PC-9 (cell line): ENCODE measurements at regions not wholly inside any gene's neighbourhood (a gene's known extent, or its start where the extent isn't known, plus 50 kb on each side); places are given as distances from the start of the nearest gene placed in this dataset.

Experiments used
- BruUV-seq: library from RNA; stranded (reverse); fragments of 400-500 nt; replicated peaks from 2 replicates; lab custom pipeline; 2021; lab: Mats Ljungman, UMichigan
- CTCF ChIA-PET: fragments of 300-600 bp; sonication (Branson Sonifier 250); formaldehyde crosslinking; loops from one replicate; lab custom pipeline; 2022; ENCODE audit warnings: antibody characterized with exemption; lab: Charles Lee
- POLR2A ChIA-PET: fragments of 300-600 bp; sonication (Branson Sonifier 250); formaldehyde crosslinking; loops from one replicate; lab custom pipeline; 2022; ENCODE audit warnings: antibody characterized with exemption; ENCODE audit not compliant: unreplicated experiment; lab: Charles Lee
- DNase-seq, 2 experiments: peaks; one replicate each; pipeline versions ENCODE4 v3.0.0 to v3.0.0-alpha.2; 2015 to 2022; ENCODE audit warnings: mixed read lengths in 1 of 2
- H2AFZ ChIP-seq: fragments of 200-600 bp; sonication (generic); 2 replicates; pipeline ENCODE4 v1.8.1; 2017; ENCODE audit warnings: antibody characterized with exemption
- H3F3A ChIP-seq: fragments of 200-600 bp; sonication (generic); 2 replicates; pipeline ENCODE4 v1.8.1; 2017; ENCODE audit warnings: antibody characterized with exemption, mild to moderate bottlenecking, low read depth; ENCODE audit not compliant: insufficient read depth
- H3K27ac ChIP-seq: fragments of 200-600 bp; sonication (generic); 2 replicates; pipeline ENCODE4 v1.6.1; 2016; ENCODE audit warnings: mixed run types
- H3K27me3 ChIP-seq: fragments of 200-600 bp; sonication (generic); 2 replicates; pipeline ENCODE4 v1.6.1; 2016; ENCODE audit warnings: low read depth, mixed run types; ENCODE audit not compliant: insufficient read depth
- H3K36me3 ChIP-seq: fragments of 200-600 bp; sonication (generic); 2 replicates; pipeline ENCODE4 v1.6.1; 2016; ENCODE audit warnings: low read depth, mixed run types
- H3K4me1 ChIP-seq: fragments of 200-600 bp; sonication (generic); replicated peaks from 2 replicates; pipeline ENCODE4 v1.6.1; 2016; ENCODE audit warnings: mixed run types; ENCODE audit not compliant: insufficient read depth
- H3K4me2 ChIP-seq: fragments of 200-600 bp; sonication (generic); 2 replicates; pipeline ENCODE4 v1.6.1; 2017; ENCODE audit warnings: mixed run types
- H3K4me3 ChIP-seq: fragments of 200-600 bp; sonication (generic); 2 replicates; pipeline ENCODE4 v1.6.1; 2016; ENCODE audit warnings: mixed run types
- H3K79me2 ChIP-seq: fragments of 200-600 bp; sonication (generic); 2 replicates; pipeline ENCODE4 v1.6.1; 2017; ENCODE audit warnings: low read depth, mixed run types
- H3K9me2 ChIP-seq: fragments of 200-600 bp; sonication (generic); 2 replicates; pipeline ENCODE4 v1.8.1; 2017; ENCODE audit warnings: mild to moderate bottlenecking; ENCODE audit not compliant: insufficient read depth
- H3K9me3 ChIP-seq: fragments of 200-600 bp; sonication (generic); 2 replicates; pipeline ENCODE4 v1.8.1; 2016; ENCODE audit warnings: low read depth; ENCODE audit not compliant: insufficient read depth
- H4K20me1 ChIP-seq: fragments of 200-600 bp; sonication (generic); 2 replicates; pipeline ENCODE4 v1.8.1; 2017; ENCODE audit not compliant: insufficient read depth
- EZH2 ChIP-seq: fragments of 200-600 bp; sonication (generic); IDR thresholded peaks from 2 replicates; pipeline ENCODE4 v1.8.0; 2017; ENCODE audit warnings: antibody characterized with exemption, low read depth
- intact Hi-C: fragments of 100-400 bp; cut with micrococcal nuclease; formaldehyde crosslinking; loops from one replicate; pipeline ENCODE4 v1.10.0; 2022; ENCODE audit not compliant: unreplicated experiment
- TF ChIP-seq, protein P1 (sequence below): fragments of 200-600 bp; sonication (generic); conservative IDR thresholded peaks from 2 replicates; pipeline ENCODE4 v1.6.1; 2017; ENCODE audit warnings: mixed run types, antibody characterized with exemption, mild to moderate bottlenecking, moderate library complexity

DNA sequence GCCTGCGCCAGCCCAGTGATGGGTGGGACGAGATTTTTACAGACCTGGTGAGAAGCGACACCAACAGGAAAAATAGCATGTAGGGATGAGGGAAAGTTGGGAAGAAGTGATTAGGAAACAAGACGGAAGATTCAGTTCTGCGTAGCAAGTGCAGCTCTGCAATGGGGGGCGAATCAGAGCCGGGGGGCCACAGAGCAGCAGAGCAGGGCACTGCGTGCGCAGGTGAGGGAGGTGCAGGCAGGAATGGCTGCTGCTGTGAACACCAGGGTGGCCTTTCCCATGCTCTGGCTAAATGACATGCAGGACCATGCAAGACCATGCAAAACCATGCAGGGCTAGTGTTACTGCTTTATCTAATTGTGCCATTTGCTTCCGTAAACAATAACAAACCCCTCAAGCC is 442.7 kb upstream of the FRG1 start:
- TF ChIP-seq, protein P1, sequence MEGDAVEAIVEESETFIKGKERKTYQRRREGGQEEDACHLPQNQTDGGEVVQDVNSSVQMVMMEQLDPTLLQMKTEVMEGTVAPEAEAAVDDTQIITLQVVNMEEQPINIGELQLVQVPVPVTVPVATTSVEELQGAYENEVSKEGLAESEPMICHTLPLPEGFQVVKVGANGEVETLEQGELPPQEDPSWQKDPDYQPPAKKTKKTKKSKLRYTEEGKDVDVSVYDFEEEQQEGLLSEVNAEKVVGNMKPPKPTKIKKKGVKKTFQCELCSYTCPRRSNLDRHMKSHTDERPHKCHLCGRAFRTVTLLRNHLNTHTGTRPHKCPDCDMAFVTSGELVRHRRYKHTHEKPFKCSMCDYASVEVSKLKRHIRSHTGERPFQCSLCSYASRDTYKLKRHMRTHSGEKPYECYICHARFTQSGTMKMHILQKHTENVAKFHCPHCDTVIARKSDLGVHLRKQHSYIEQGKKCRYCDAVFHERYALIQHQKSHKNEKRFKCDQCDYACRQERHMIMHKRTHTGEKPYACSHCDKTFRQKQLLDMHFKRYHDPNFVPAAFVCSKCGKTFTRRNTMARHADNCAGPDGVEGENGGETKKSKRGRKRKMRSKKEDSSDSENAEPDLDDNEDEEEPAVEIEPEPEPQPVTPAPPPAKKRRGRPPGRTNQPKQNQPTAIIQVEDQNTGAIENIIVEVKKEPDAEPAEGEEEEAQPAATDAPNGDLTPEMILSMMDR, result no peak
- TF ChIP-seq EZH2, result no peak
- no peak overlapping the region for H3K4me3 ChIP-seq
- H2AFZ ChIP-seq, result no peak overlapping the region
- H3K4me2 ChIP-seq, result no peak overlapping the region
- no peaks in the 10 kb centered on the region for H3F3A ChIP-seq
- no TSS peak for BruUV-seq
- intact Hi-C loops, result no loop called here
- H3K27me3 ChIP-seq, result no peaks in the 10 kb centered on the region; the same call in 1 of the 2 replicates
- CTCF ChIA-PET, result no interaction called here
- H3K79me2 ChIP-seq, result no peaks in the 10 kb centered on the region
- POLR2A ChIA-PET, result no interaction called here
- no peak overlapping the region for H3K27ac ChIP-seq
- no peaks in the 10 kb centered on the region for H4K20me1 ChIP-seq
- no peaks in the 10 kb centered on the region for H3K9me3 ChIP-seq
- DNase-seq, result no peak
- no peaks in the 10 kb centered on the region for H3K4me1 ChIP-seq
- H3K36me3 ChIP-seq, result no peaks in the 10 kb centered on the region
- no peaks in the 10 kb centered on the region for H3K9me2 ChIP-seq

DNA sequence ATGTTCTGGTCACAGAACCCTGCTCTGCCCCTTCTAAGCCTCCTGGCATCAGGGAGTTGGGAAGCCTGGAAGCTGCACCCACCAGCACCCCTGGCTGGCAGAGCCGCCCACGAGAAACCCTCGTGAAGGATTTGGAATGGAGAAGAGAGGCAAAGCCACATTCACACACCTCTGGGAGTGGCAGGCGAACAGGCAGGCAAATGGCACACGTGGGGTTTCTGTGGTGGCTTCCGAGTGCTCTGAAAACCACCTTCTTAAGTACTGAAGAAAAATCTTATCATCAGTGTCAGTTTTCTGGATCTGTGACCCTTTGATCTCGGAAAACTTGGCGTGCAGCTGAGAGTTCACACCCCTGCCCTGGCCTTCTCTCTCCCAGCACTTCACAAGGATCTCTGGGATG is 442.2 kb upstream of the FRG1 start:
- Histone ChIP-seq H3K27me3 (no peaks in the 10 kb centered on the region; the same call in 1 of the 2 replicates), H4K20me1 (no peaks in the 10 kb centered on the region), H3K79me2 (no peaks in the 10 kb centered on the region), H3K4me3 (no peak overlapping the region), H3K36me3 (no peaks in the 10 kb centered on the region), H3K9me3 (no peaks in the 10 kb centered on the region), H3K27ac (no peak overlapping the region), H2AFZ (no peak overlapping the region), H3K4me2 (no peak overlapping the region), H3K9me2 (no peaks in the 10 kb centered on the region), H3K4me1 (no peaks in the 10 kb centered on the region), H3F3A (no peaks in the 10 kb centered on the region)
- no peak for DNase-seq
- BruUV-seq, result no TSS peak
- ChIA-PET CTCF (no interaction called here), POLR2A (no interaction called here)
- intact Hi-C loops, result no loop called here
- TF ChIP-seq EZH2, result no peak
- TF ChIP-seq, protein P1, result no peak

DNA sequence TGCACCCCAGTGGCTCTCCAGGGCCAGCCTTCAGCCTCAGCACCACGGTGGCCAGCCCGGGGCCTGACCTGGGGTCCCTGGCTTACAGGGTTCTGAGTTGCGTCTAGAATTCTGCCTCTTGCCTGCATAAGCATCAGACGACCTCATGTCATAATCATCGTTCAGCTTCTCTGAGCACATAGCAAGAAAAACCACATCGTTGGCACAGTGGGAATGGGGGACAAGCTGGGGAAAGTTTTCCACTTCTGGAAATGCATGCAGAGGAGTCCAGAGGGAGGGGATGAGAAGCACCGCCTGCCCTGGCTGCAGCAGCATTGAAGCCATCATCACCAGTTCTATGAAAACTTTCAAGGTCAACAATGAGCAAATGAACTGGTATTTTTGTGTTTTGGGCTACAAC is 441.0 kb upstream of the FRG1 start:
- H3K4me1 ChIP-seq, result no peaks in the 10 kb centered on the region
- no peak overlapping the region for H2AFZ ChIP-seq
- BruUV-seq, result no TSS peak
- DNase-seq, result no peak
- TF ChIP-seq, protein P1, result no peak
- TF ChIP-seq EZH2, result no peak
- H3K4me3 ChIP-seq, result no peak overlapping the region
- ChIA-PET CTCF (no interaction called here), POLR2A (no interaction called here)
- H3K4me2 ChIP-seq, result no peak overlapping the region
- H3K27ac ChIP-seq, result no peak overlapping the region
- H3K27me3 ChIP-seq, result no peaks in the 10 kb centered on the region; the same call in 1 of the 2 replicates
- no peaks in the 10 kb centered on the region for H3K9me3 ChIP-seq
- no peaks in the 10 kb centered on the region for H3K9me2 ChIP-seq
- intact Hi-C loops, result no loop called here
- no peaks in the 10 kb centered on the region for H3K36me3 ChIP-seq
- no peaks in the 10 kb centered on the region for H3K79me2 ChIP-seq
- H4K20me1 ChIP-seq, result no peaks in the 10 kb centered on the region
- H3F3A ChIP-seq, result no peaks in the 10 kb centered on the region
